ENCODE measurements at regions not wholly inside any gene's neighbourhood (a gene's known extent, or its start where the extent isn't known, plus 50 kb on each side); places are given as distances from the start of the nearest gene placed in this dataset.

- Histone ChIP-seq H2BK5ac (ENCODE audit: low read depth, low read length, poor library complexity) (no peak overlapping the region), H2BK12ac (ENCODE audit: low read length) (no peak overlapping the region)
- WGBS (ENCODE audit: extremely low coverage, insufficient coverage, insufficient read length) = no CpG with 5 or more reads among the region's 3 CpGs
Observed at GRCh38 chrX:75997692-75998091, 175.2 kb upstream of the PBDC1 start.

GRCh38 chrX:76014321-76014720, 158.5 kb upstream of the PBDC1 start:
- Histone ChIP-seq H3K4me1 (ENCODE audit: control insufficient read depth in 1 of 2, insufficient read depth in 2 of 2, low read length in 2 of 2) (no peaks in the 10 kb centered on the region), H4K12ac (ENCODE audit: low read depth, low read length) (no peak overlapping the region), H4K91ac (ENCODE audit: low read depth, low read length) (no peak overlapping the region), H3K9me3 (ENCODE audit: insufficient read depth, low read depth, low read length) (no peaks in the 10 kb centered on the region), H3K4me2 (ENCODE audit: low read length) (no peak overlapping the region), H3K18ac (ENCODE audit: low read length) (no peak overlapping the region), H3K27ac (ENCODE audit: low read depth, low read length) (no peak overlapping the region), H2BK12ac (ENCODE audit: low read length) (no peak overlapping the region), H2AFZ (ENCODE audit: insufficient read depth, low read length, poor library complexity) (no peak overlapping the region), H3K79me1 (ENCODE audit: low read length) (no peaks in the 10 kb centered on the region), H3K79me2 (ENCODE audit: control insufficient read depth, insufficient read depth, low read length, poor library complexity) (no peaks in the 10 kb centered on the region), H3K9ac (ENCODE audit: low read length) (no peak overlapping the region), H2AK5ac (ENCODE audit: low read length) (no peak overlapping the region), H3K27me3 (ENCODE audit: insufficient read depth, low read length) (no peaks in the 10 kb centered on the region), H3K14ac (ENCODE audit: low read length) (no peak overlapping the region), H3K36me3 (ENCODE audit: control insufficient read depth in 1 of 2, insufficient read depth in 2 of 2, low read length in 2 of 2) (no peaks in the 10 kb centered on the region), H4K8ac (ENCODE audit: low read depth, low read length) (no peak overlapping the region), H3K4ac (ENCODE audit: low read depth, low read length) (no peak overlapping the region), H2BK120ac (ENCODE audit: insufficient read depth, low read length, poor library complexity) (no peak overlapping the region), H3K4me3 (ENCODE audit: low read depth, low read length) (no peak overlapping the region), H3K23ac (ENCODE audit: low read length) (no peak overlapping the region), H2BK5ac (ENCODE audit: low read depth, low read length, poor library complexity) (no peak overlapping the region)
- no CpG with 5 or more reads among the region's 3 CpGs for WGBS (ENCODE audit: extremely low coverage, insufficient coverage, insufficient read length)
- no peak for DNase-seq

More at GRCh38 chrX:75997692-75998091, 175.2 kb upstream of the PBDC1 start:
- no peaks in the 10 kb centered on the region for H3K79me2 ChIP-seq (ENCODE audit: control insufficient read depth, insufficient read depth, low read length, poor library complexity)
- H2AK5ac ChIP-seq (ENCODE audit: low read length) = no peak overlapping the region
- no peak overlapping the region for H3K23ac ChIP-seq (ENCODE audit: low read length)
- H3K14ac ChIP-seq (ENCODE audit: low read length) = no peak overlapping the region
- H3K27me3 ChIP-seq (ENCODE audit: insufficient read depth, low read length) = no peaks in the 10 kb centered on the region
- H3K18ac ChIP-seq (ENCODE audit: low read length) = no peak overlapping the region
- no peaks in the 10 kb centered on the region for H3K4me1 ChIP-seq (ENCODE audit: control insufficient read depth in 1 of 2, insufficient read depth in 2 of 2, low read length in 2 of 2)
- H3K36me3 ChIP-seq (ENCODE audit: control insufficient read depth in 1 of 2, insufficient read depth in 2 of 2, low read length in 2 of 2) = no peaks in the 10 kb centered on the region
- H3K27ac ChIP-seq (ENCODE audit: low read depth, low read length) = no peak overlapping the region
- no peaks in the 10 kb centered on the region for H3K9me3 ChIP-seq (ENCODE audit: insufficient read depth, low read depth, low read length)
- H3K4me3 ChIP-seq (ENCODE audit: low read depth, low read length) = no peak overlapping the region
- no peak overlapping the region for H4K8ac ChIP-seq (ENCODE audit: low read depth, low read length)
- H2BK120ac ChIP-seq (ENCODE audit: insufficient read depth, low read length, poor library complexity) = no peak overlapping the region
- no peak overlapping the region for H3K4me2 ChIP-seq (ENCODE audit: low read length)
- DNase-seq = no peak
- no peak overlapping the region for H3K9ac ChIP-seq (ENCODE audit: low read length)
- no peak overlapping the region for H4K12ac ChIP-seq (ENCODE audit: low read depth, low read length)
- H4K91ac ChIP-seq (ENCODE audit: low read depth, low read length) = no peak overlapping the region
- H3K79me1 ChIP-seq (ENCODE audit: low read length) = no peaks in the 10 kb centered on the region
- H2AFZ ChIP-seq (ENCODE audit: insufficient read depth, low read length, poor library complexity) = no peak overlapping the region
- H3K4ac ChIP-seq (ENCODE audit: low read depth, low read length) = no peak overlapping the region

- Histone ChIP-seq H3K9ac (ENCODE audit: low read length) (no peak overlapping the region), H2BK5ac (ENCODE audit: low read depth, low read length, poor library complexity) (no peak overlapping the region), H3K4me3 (ENCODE audit: low read depth, low read length) (no peak overlapping the region), H3K79me1 (ENCODE audit: low read length) (no peaks in the 10 kb centered on the region), H3K9me3 (ENCODE audit: insufficient read depth, low read depth, low read length) (no peaks in the 10 kb centered on the region), H3K4me1 (ENCODE audit: control insufficient read depth in 1 of 2, insufficient read depth in 2 of 2, low read length in 2 of 2) (no peaks in the 10 kb centered on the region), H4K8ac (ENCODE audit: low read depth, low read length) (no peak overlapping the region), H3K4me2 (ENCODE audit: low read length) (no peak overlapping the region), H3K36me3 (ENCODE audit: control insufficient read depth in 1 of 2, insufficient read depth in 2 of 2, low read length in 2 of 2) (no peaks in the 10 kb centered on the region), H3K27me3 (ENCODE audit: insufficient read depth, low read length) (no peaks in the 10 kb centered on the region), H3K79me2 (ENCODE audit: control insufficient read depth, insufficient read depth, low read length, poor library complexity) (no peaks in the 10 kb centered on the region), H3K27ac (ENCODE audit: low read depth, low read length) (no peak overlapping the region), H2BK12ac (ENCODE audit: low read length) (no peak overlapping the region), H3K18ac (ENCODE audit: low read length) (no peak overlapping the region), H4K91ac (ENCODE audit: low read depth, low read length) (no peak overlapping the region), H2AK5ac (ENCODE audit: low read length) (no peak overlapping the region), H3K4ac (ENCODE audit: low read depth, low read length) (no peak overlapping the region), H2AFZ (ENCODE audit: insufficient read depth, low read length, poor library complexity) (no peak overlapping the region), H3K23ac (ENCODE audit: low read length) (no peak overlapping the region), H4K12ac (ENCODE audit: low read depth, low read length) (no peak overlapping the region), H3K14ac (ENCODE audit: low read length) (no peak overlapping the region), H2BK120ac (ENCODE audit: insufficient read depth, low read length, poor library complexity) (no peak overlapping the region)
- no CpG with 5 or more reads among the region's 7 CpGs for WGBS (ENCODE audit: extremely low coverage, insufficient coverage, insufficient read length)
- no peak for DNase-seq
Observed at GRCh38 chrX:76026292-76026691, 146.6 kb upstream of the PBDC1 start.

DNA sequence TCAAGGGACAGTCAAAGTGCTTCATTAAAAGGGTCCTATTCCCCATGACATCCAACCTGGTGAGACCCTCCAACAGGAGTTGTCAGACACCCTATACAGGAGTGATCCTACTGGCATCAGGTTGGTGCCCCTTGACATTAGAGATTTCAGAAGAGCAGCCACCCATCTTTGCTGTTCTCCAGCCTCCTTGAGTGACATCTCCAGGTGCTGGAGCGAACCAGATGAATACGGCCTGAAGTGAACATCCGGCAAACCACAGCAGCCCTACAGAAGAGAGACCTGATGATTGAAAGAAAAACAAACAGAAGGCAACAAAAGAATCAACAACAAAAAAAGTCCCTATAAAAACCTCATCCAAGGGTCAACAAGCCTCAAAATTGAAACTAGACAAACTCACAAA, 146.1 kb upstream of the PBDC1 start:
- no peak overlapping the region for H2AFZ ChIP-seq (ENCODE audit: insufficient read depth, low read length, poor library complexity)
- no peak overlapping the region for H2AK5ac ChIP-seq (ENCODE audit: low read length)
- no peaks in the 10 kb centered on the region for H3K79me2 ChIP-seq (ENCODE audit: control insufficient read depth, insufficient read depth, low read length, poor library complexity)
- no peak overlapping the region for H4K8ac ChIP-seq (ENCODE audit: low read depth, low read length)
- no peak overlapping the region for H3K18ac ChIP-seq (ENCODE audit: low read length)
- H3K9me3 ChIP-seq (ENCODE audit: insufficient read depth, low read depth, low read length) = no peaks in the 10 kb centered on the region
- no peak for DNase-seq
- no peak overlapping the region for H3K14ac ChIP-seq (ENCODE audit: low read length)
- H3K27ac ChIP-seq (ENCODE audit: low read depth, low read length) = no peak overlapping the region
- no CpG with 5 or more reads among the region's 3 CpGs for WGBS (ENCODE audit: extremely low coverage, insufficient coverage, insufficient read length)
- H4K91ac ChIP-seq (ENCODE audit: low read depth, low read length) = no peak overlapping the region
- H3K36me3 ChIP-seq (ENCODE audit: control insufficient read depth in 1 of 2, insufficient read depth in 2 of 2, low read length in 2 of 2) = no peaks in the 10 kb centered on the region
- no peak overlapping the region for H2BK12ac ChIP-seq (ENCODE audit: low read length)
- no peaks in the 10 kb centered on the region for H3K27me3 ChIP-seq (ENCODE audit: insufficient read depth, low read length)
- no peak overlapping the region for H4K12ac ChIP-seq (ENCODE audit: low read depth, low read length)
- no peak overlapping the region for H2BK120ac ChIP-seq (ENCODE audit: insufficient read depth, low read length, poor library complexity)
- H3K4me2 ChIP-seq (ENCODE audit: low read length) = no peak overlapping the region
- no peak overlapping the region for H3K4ac ChIP-seq (ENCODE audit: low read depth, low read length)
- no peak overlapping the region for H3K9ac ChIP-seq (ENCODE audit: low read length)
- no peak overlapping the region for H3K23ac ChIP-seq (ENCODE audit: low read length)
- H3K4me3 ChIP-seq (ENCODE audit: low read depth, low read length) = no peak overlapping the region
- no peaks in the 10 kb centered on the region for H3K4me1 ChIP-seq (ENCODE audit: control insufficient read depth in 1 of 2, insufficient read depth in 2 of 2, low read length in 2 of 2)
- H3K79me1 ChIP-seq (ENCODE audit: low read length) = no peaks in the 10 kb centered on the region
- no peak overlapping the region for H2BK5ac ChIP-seq (ENCODE audit: low read depth, low read length, poor library complexity)
